NCI-H524 treated with DMSO at 0.1 percent for 48 hours (cell line): ENCODE measurements at regions not wholly inside any gene's neighbourhood (a gene's known extent, or its start where the extent isn't known, plus 50 kb on each side); places are given as distances from the start of the nearest gene placed in this dataset.
"Not testable (repeated sequence)": the region's sequence is repeated elsewhere in the genome, so short reads cannot be mapped to it uniquely, and the experiment has no call there.

Source experiments
- DNase-seq: peaks from one replicate; lab custom pipeline; 2025; lab: John Stamatoyannopoulos, UW

DNA sequence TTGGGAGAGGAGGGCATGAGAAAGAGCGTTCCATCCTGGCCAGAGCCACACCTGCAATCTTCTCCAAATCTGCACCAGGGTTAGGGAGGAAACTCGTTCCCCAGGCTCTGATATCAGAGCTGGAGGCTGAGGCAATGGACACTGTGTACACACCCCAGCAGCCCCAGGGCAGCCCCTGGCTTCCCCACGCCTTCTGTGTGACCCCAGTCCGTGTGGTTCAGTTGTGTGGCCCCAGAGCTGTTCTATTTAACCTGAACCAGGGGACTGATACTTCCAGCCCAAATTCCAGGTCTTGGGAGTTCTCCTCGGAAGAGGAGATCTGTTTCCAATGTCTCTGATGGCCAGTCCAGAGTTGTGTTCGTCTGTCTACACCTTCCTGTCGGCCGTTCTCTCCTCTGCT is 242.6 kb upstream of the EXOC2 start:
- no peak for DNase-seq

DNA sequence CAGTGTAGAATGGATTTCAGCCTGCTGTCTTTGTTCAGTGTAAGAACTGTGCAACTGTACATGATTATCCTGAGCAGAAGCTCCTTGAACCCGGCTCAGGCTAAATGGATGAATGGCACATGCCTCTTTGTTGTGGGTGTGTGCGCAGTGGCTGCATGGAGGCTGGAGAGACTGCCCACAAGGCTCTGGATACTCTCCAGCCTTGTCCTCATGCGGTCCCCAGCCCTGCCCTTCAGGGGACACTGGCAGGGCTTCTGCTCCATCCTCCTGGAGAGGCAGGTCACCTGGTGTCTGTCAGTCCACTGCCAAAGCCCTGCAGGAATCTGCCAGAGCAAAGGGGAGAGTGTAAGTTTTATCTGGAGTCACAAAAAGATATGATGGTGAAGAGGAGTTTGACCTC is 241.7 kb upstream of the EXOC2 start:
- no peak for DNase-seq

DNA sequence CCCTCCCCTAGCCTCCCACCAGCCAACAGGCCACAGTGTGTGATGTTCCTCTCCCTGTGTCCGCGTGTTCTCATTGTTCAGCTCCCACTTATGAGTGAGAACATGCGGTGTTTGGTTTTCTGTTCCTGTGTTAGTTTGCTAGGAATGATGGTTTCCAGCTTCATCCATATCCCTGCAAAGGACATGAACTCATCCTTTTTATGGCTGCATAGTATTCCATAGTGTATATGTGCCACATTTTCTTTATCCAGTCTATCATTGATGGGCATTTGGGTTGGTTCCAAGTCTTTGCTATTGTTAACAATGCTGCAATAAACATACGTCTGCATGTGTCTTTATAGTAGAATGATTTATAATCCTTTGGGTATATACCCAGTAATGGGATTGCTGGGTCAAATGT is 239.0 kb upstream of the EXOC2 start:
- DNase-seq, result not testable (repeated sequence)

DNA sequence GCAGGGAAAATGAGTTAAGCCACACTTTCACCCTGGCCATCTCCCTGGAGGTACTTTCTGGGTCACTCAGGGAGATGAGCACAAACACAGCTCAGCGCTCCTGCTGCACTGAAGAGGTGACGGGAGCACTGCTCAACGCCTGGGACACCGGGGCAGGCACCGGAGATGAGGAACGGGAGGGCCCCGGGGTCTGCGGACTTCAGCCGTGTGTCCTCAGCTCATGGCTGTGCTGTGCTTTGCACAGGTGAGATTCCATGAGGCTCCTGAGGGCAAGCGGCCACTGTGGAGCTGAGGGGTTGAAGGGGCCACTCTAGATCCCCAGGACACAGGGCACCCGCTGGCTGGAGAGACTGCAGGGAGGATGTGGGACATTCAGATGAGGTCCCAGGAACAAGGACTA is 234.2 kb upstream of the EXOC2 start:
- no peak for DNase-seq

DNA sequence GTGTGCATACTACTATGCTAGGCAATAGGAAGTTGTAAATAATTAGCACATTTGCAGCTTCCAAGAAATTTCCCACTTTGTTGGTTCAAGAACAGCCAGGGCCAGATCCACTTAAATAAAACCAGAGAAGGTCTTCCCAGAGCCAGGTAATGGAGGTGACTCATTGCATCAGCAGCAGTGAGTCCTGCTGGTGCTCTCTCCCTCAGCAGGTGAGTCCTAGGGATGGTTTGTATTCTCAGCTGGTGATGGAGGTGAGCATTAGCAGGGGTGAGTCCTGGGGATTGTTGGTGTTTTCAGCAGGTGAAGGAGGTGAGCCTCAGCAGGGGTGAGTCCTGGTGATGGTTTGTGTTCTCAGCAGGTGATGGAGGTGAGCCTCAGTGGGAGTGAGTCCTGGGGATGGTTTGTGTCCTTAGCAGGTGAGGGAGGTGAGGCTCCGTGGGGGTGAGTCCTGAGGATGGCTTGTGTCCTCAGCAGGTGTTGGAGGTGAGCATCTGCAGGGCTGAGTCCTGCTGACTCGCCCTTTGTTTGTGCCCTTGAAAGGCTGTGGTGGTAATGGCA is 232.8 kb upstream of the EXOC2 start:
- DNase-seq, result no peak

DNA sequence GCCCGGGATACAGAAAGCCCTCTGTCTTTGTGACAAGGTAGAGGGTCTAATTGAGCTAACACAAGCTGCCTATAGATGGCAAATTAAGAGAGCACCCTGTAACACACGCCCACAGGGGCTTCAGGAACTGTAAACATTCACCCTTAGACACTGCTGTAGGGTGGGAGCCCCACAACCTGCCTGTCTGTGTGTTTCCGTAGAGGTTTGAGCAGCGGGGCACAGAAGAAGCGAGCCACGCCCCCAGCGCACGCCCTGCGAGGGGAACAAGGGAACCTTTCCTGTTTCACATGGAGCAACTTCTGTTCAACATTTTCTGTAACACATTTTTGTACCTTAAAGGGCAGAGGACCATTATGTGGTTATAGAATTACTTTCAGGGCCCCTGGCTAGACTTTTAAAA is 231.7 kb upstream of the EXOC2 start:
- DNase-seq, result no peak

DNA sequence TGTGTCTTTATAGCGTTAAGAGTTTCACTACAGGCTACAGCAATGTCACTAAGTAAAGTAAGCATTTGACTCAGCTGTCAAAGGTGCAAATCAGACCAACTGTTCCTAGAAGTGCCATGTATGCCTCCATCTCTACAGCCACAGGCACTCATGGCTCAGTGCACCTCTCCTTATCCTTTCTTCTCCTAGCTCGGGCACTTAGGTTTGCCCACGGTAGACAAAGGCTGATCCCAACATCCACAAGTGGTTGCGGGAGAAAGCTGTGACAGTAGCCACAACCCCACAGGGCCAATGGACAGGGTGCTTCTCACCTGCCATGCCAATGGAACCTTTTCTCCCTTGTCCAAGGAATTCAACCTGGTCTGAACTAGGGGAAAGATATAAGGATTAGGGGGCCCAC is 228.5 kb upstream of the EXOC2 start:
- DNase-seq, result no peak

DNA sequence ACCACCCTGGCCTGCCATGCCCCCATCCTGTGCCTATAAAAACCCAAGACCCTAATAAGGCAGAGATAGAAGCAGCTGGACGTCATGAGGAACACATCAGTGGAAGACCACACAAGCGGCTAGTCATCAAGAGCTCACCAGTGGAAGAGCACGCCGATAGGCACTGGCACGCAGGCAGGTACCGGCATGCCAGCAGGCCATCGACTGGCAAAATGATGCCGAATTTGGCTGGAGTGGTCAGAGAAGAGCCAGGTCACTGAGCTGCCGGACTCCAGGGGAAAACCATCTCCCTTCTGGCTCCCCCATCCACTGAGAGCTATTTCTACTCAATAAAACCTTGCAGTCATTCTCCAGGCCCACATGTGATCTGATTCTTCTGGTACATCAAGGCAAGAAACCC is 227.6 kb upstream of the EXOC2 start:
- DNase-seq, result no peak

DNA sequence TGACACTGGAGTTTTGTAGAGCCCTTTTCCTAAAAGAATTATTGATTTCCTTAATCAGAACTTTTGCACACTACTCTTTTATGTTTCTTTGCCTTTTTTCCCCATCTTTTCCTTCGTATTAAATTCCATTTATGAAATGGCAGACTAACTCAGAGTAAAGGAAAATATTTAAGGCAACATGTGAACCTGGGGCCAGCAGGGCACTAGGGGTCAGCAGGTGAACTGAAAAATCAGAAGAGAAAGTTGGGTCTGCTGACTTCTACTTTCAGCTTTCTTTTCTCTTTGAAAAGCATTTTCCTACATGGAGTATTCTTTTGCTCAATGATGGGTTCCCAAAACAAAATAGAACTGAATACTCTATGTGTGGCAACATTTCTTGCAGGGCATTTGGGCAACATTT is 226.6 kb upstream of the EXOC2 start:
- DNase-seq, result no peak

DNA sequence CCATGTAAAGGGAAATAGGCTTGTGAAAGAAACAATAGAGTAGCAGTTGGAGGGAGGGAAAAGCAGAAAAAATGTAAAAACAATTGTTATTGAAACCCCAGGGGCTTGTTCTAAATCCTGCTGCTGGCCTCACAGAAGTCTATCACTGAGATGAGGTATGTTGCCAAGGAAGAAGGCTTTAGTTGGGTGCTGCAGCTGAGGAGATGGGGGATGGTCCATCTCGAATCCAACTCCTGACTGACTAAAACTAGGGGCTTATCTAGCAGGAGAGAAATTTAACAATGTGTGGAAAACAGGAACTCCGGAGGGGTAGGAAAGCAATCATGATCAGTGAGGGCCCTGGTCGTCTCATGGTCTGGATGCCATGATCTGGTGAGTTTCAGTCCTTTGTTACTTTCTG is 225.0 kb upstream of the EXOC2 start:
- DNase-seq, result no peak

DNA sequence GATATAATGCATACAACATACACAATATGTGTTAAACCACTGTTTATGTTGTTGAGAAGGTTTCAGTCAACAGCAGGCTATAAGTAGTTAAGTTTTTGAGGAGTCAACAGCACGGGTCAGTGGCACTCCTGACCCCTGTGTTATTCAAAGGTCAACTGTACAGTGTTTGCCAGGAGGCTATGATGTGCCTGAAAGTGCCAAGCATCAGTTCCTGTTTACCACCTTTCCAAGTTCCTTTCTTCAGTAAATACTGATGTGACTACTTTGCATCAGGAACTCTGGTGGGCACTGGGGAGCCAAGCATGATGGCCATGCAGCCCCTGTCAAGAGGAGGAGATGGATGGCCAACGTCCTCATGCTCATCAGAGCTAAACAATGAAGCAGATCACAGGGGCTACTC is 224.4 kb upstream of the EXOC2 start:
- DNase-seq, result no peak

DNA sequence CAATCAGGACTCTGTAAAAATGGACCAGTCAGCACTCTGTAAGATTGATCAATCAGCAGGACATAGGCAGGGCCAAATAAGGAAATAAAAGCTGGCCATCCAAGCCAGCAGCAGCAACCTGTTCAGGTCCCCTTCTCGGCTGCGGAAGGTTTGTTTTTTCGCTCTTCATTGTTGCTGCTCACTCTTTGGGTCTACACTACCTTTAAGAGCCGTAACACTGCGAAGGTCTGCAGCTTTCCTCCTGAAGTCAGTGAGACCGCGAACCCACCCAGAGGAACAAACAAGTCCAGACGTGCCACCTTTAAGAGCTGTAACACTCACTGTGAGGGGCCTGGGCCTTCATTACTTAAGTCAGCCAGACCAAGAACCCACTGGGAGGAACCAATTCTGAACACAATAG is 223.2 kb upstream of the EXOC2 start:
- no peak for DNase-seq

DNA sequence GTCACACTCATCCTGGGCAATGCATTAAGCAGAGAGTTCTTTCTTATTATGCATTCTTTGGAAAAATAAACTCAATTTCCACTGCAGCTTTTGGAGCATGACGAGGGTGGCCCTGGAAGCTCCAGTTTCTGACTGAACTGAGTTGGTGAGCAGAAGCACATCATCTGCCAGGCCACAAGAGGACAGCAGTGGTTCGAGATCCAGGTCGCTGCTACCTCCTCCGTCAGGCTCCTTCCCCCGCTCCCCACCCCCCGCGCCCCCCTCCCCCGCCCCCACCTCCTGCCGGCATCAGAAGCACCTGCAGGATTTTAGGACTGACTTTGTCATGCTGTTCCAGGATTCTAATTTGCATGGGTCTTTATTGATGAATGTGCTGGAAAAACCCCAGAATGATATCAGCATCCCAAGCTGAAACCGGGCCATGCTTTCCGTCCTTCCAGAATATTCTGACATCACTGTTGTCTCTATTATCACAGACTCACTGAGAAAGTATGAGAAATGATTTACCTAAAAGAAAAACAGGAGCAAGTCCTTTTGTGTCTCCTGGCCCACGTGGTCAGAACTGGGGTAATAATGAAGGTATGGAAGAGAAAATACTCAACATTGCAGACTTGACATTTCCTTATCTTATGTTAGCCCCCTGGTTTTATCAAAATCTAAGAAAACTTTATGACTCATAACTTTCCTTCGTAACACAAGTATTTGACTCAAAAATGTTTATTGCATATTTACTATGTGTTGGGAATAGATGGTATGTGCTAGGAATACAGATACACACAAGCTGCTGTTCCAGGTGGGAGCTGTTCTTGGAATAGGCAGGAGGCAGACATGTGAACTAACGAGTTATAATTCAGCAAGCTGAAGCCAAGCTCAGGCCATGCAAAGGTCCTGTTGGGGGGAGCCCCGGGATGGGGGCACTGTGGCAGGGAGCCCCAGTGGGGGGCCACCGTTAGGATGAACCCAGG is 220.2 kb upstream of the EXOC2 start:
- DNase-seq, result no peak

DNA sequence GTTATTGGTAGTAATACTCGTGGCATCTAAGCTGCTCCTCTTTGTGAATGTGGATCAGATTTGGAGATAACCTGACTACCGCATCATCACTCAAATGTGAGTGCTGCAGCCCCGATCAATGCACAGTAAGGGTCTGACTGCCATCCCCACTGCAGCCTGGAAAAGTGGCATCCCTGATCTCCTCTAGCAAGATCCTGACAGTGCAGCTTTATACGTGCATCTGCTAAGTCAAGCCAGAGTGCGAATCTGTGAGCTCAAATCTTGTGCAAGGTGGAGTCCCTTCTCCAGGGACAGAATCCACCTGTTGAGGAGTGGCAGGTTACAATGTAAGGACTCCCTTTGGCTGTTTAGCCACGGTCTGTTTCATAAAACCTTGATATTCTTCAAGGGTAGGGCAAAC is 215.0 kb upstream of the EXOC2 start:
- no peak for DNase-seq

DNA sequence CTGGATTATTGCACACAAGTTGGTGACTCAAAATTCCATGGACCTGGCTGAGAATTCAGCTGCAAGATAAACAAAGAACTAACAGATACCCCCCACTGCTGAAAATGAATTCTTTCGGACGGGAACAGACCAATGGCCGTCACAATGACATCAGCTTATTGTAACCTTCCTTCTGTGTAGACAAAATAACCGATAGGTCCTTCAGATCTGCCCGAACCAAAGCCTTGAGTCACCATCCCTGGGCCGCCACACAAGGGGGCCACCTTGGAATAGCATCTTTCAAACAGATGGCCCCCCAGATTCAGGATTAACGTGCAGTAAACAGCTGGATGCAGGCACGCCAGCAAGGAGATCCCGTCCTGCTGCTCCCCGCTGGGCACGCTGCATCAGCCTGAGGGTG is 214.0 kb upstream of the EXOC2 start:
- DNase-seq, result no peak

DNA sequence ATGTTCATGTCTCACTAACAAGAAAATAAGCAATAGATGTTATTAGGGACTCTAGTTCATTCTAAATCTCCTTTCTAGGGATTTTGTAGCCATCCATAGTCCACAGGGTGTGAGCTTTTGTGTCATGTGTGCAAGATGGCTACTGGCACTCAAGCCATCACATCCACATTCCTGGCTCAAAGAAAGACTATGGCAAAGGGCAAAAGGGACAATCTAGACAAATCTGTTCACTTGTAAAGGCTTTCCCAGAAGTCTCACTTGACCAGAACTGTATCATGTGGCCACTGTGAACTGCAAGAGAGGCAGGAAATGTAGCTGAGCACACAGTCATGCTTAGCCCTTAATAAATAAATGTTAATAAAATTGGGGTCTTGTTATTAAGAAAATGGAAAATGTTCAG is 212.6 kb upstream of the EXOC2 start:
- DNase-seq, result no peak

DNA sequence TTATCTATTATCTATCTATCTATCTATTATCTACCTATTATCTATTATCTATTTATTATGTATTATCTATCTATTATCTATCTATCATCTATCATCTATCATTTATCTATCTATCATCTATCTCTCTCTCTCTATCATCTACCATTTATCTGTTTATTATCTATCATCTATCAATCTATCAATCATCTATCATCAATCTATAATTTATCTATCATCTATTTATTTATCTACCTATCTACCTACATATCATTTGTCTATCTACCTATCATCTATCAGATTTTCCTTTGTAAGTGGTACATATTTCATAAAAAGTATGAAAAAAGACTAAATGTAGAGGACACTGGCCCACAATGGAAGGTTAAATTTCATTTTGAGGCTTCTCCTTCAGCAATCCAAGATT is 212.1 kb upstream of the EXOC2 start:
- no peak for DNase-seq

DNA sequence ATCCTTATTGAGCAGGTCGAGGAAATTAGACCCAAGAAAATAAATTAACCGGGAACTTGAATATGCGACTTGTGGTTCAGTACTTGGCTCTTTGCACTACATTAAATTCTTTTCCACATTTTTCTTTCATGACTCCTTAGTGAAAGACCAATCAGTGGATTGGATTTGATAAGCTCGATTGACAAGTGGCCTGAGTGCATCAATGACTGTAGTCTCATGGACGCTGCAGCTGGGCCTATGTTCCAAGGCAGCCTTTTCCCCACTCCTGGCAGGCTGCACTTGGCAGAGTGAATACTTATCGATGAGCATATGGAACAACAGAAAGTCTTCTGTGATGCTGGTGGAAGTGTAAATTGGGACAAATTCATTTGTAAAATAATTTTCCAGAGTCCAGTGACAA is 210.8 kb upstream of the EXOC2 start:
- DNase-seq, result no peak

DNA sequence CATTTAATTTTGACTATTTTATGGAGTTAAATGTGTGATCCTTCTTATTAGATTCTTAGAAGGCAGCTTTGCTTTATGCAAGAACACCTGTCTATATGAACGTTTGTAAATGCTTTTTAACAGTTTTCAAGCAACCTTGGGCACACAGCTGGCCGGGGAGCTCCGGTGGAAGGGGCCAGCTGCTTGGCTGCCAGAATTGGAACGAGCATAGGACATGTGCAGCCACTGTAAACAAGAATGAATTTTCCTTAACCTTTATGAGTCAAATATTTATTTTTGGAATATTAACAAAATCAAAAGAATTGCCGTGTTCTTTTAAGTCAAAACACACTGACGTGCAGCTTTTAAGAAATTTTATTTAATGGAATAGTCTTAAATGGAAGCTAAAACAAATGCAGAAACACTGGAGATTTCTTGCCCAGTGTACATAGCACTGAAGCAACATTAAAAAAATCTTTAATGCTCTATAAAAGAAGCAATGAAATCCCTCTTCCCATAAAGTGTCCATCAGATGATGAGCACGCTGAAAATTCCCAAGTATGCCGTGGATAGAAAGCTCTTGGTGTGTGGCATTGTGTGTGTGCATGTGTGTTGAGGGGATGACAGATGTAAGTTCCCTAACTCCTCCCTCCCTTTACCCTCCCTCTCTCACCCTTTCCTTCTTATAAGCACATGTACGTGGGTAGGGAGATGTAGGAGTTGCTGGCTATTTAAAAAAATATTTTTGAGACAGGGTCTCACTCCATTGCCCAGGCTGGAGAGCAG is 208.9 kb upstream of the EXOC2 start:
- no peak for DNase-seq

DNA sequence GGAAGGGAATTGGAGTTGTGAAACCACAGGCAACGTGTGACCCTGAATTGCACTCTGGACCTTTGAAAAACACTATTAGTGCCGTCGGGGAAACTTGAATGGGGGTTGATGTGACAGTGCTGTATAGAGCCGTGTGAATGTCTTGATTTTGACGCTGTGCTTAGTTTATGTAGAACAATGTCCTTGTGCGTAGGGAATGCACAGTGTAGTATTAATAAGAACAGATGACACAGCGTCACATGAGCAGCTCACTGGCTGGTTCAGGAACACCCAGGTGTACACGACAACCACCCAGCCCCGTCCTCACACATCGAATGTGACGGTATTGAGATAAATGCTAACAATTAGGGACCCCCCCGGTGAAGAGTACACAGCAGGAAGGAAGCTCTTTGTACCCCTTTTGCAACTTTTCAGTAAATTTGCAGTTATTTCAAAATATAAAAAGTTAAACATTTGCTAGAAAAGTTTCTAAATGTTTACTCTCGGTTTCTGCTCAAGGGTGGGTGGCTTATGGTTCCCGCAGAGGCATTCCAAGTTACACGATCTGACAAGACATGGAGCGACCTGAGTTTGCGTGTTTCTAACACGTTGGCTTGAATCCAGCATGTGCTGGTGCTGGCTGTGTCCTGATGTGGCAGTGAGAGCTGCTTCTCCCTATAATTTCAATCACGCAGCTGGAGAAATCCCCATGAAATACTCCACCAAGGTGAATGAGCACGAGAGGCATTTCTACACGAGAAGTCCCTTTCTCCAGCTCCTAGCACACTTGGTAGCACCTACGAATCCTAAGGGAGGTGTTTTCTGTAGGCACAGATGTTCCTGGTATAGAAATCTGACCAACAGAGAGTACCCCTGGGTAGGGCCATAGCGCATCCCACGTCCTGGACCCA is 208.0 kb upstream of the EXOC2 start:
- no peak for DNase-seq

DNA sequence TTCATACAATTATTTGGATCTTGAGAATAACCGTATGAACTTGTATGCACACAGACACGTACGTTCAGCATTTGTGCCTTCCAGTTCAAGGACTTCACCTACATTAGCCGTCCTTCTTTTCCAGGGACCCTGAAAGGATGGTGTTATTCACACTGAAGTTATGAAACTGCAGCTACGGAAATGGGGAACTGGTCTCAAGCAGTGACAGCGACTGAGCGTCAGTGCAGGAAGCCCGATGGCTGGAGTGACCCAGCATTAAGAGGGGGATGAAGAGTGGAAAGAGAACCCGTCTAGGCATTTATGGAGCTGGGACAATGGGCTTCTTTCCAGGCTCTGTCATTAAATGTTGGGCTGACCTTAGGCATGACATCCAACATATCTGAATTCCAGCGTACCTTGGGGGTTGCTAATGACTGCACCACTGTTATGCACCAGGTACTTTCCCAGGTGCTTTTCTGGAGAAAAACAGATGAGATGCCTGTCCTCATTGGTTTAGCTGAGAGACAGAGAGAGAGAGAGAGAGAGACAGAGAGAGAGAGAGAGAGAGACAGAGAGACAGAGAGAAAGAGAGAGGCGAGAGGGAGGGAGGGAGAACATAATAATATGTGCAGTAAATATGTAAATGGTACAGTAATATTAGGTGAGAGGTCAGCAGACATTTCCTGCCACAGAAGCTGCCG is 204.7 kb upstream of the EXOC2 start:
- DNase-seq, result no peak

DNA sequence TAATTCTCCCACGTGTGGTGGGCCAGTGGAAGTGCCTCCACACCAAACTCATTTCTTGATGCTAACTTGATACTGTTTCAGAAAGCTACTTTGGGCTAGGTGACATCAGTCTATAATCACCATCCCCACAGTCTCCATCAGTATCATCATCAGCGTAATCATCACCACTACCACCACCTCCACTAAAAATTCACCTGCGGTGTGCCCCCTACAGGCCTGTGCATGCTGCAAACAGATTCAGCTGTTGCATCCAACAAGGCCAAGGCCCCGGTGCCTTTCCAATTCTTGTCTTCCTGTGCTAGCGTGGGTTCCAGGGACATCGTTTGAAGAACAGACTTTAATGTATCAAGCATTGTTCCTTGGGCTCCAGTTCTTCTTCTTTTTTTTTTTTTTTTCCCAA is 201.3 kb upstream of the EXOC2 start:
- DNase-seq, result no peak
